ENCODE measurements at regions not wholly inside any gene's neighbourhood (a gene's known extent, or its start where the extent isn't known, plus 50 kb on each side); places are given as distances from the start of the nearest gene placed in this dataset.

- no peaks in the 10 kb centered on the region for H3K79me2 ChIP-seq (ENCODE audit: control insufficient read depth, insufficient read depth, low read length)
- no peak for TF ChIP-seq EZH2 (IDR thresholded peaks at IDR 0.05; ENCODE audit: borderline replicate concordance, insufficient read depth, low read depth, low read length, poor library complexity, severe bottlenecking)
- no peak for TF ChIP-seq CTCF (IDR thresholded peaks at IDR 0.05)
- POLR2A ChIA-PET, result no interaction called here
- no peaks in the 10 kb centered on the region for H3K4me1 ChIP-seq (ENCODE audit: control insufficient read depth in 2 of 2, insufficient read depth in 2 of 2, low read length in 2 of 2)
- peaks cover 3% of the 10 kb centered on the region for H3K9me3 Mint-ChIP-seq (ENCODE audit: insufficient read depth)
- no peaks in the 10 kb centered on the region for H3K4me1 Mint-ChIP-seq
- H4K20me1 ChIP-seq (ENCODE audit: control insufficient read depth, insufficient read depth, low read length, poor library complexity, severe bottlenecking), result no peaks in the 10 kb centered on the region
- no peak overlapping the region for H3K4me3 ChIP-seq (ENCODE audit: control extremely low read depth in 1 of 5, extremely low read depth in 1 of 5, insufficient read depth in 1 of 5, low read depth in 2 of 5, low read length in 4 of 5)
- no peak overlapping the region for H3K4me2 ChIP-seq (replicated peaks; ENCODE audit: low read depth, low read length, poor library complexity, severe bottlenecking)
- no peak for DNase-seq
- no peak overlapping the region for H3K9ac ChIP-seq (ENCODE audit: low read length)
- H3K27me3 ChIP-seq (replicated peaks in 1 of 4; ENCODE audit: control extremely low read depth in 1 of 4, control insufficient read depth in 3 of 4, insufficient read depth in 4 of 4, low read length in 3 of 4), result no peaks in the 10 kb centered on the region
- no peaks in the 10 kb centered on the region for H3K9me3 ChIP-seq (ENCODE audit: control extremely low read depth in 1 of 3, control insufficient read depth in 2 of 3, insufficient read depth in 1 of 3, low read length in 2 of 3)
- no peak overlapping the region for H3K27ac ChIP-seq (ENCODE audit: low read length in 2 of 2)
- H3K27ac Mint-ChIP-seq, result no peak overlapping the region
- intact Hi-C loops (cut with micrococcal nuclease), result no loop called here
- no peak for ATAC-seq (ENCODE audit: low read depth)
- CTCF ChIA-PET, result no interaction called here
- no peak overlapping the region for H3K4me3 Mint-ChIP-seq
- H3K27me3 Mint-ChIP-seq, result no peaks in the 10 kb centered on the region
- no peaks in the 10 kb centered on the region for H3K36me3 ChIP-seq (replicated peaks in 1 of 2; ENCODE audit: control extremely low read depth in 1 of 2, control insufficient read depth in 1 of 2, extremely low read depth in 1 of 2, insufficient read depth in 2 of 2, low read length in 1 of 2)
- no peak overlapping the region for H2AFZ ChIP-seq (ENCODE audit: insufficient read depth, low read depth, low read length, poor library complexity, severe bottlenecking)
These were observed 1102.2 kb downstream of the TRHDE start for GRCh38 chr12:73374360-73374759.

DNA sequence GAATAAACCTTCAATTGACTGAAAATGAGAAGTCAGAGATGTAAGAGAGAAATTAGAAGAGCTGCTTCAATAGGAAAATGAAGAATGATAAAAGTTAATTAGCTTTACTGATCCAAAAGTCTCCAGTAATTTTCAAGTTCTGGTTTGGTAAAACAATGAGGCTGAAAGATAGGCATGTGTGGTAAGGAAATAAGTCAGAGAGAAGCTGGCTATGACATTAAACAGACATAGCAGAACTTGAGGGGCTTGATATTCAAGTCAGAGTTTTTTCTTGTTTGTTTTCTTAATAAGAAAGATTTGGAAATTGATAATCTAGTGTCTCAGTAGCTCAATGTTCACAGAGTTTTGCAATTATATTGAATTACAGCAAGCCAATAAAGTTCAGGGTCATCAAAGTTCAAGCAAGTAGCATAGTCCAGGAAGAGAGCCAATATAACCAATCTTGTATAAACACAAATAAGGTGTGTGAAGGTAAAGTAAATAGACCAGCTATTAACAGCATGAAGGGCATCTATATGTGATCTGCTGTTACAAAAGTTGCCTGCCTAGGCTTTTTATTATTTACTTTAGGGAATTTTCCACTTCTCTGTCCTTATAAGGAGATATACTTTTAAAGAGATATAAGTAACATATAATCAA lies 1111.5 kb downstream of the TRHDE start:
- no peaks in the 10 kb centered on the region for H3K4me1 Mint-ChIP-seq
- intact Hi-C loops (cut with micrococcal nuclease), result no loop called here
- no peaks in the 10 kb centered on the region for H3K79me2 ChIP-seq (ENCODE audit: control insufficient read depth, insufficient read depth, low read length)
- ChIA-PET CTCF (no interaction called here), POLR2A (no interaction called here)
- H3K4me3 ChIP-seq (ENCODE audit: control extremely low read depth in 1 of 5, extremely low read depth in 1 of 5, insufficient read depth in 1 of 5, low read depth in 2 of 5, low read length in 4 of 5), result no peak overlapping the region
- H3K9me3 ChIP-seq (ENCODE audit: control extremely low read depth in 1 of 3, control insufficient read depth in 2 of 3, insufficient read depth in 1 of 3, low read length in 2 of 3), result no peaks in the 10 kb centered on the region
- TF ChIP-seq CTCF (IDR thresholded peaks at IDR 0.05), result no peak
- TF ChIP-seq EZH2 (IDR thresholded peaks at IDR 0.05; ENCODE audit: borderline replicate concordance, insufficient read depth, low read depth, low read length, poor library complexity, severe bottlenecking), result no peak
- no peaks in the 10 kb centered on the region for H3K27me3 Mint-ChIP-seq
- no peak overlapping the region for H3K27ac Mint-ChIP-seq
- no peak overlapping the region for H3K4me3 Mint-ChIP-seq
- H3K27ac ChIP-seq (ENCODE audit: low read length in 2 of 2), result no peak overlapping the region
- no peaks in the 10 kb centered on the region for H3K27me3 ChIP-seq (replicated peaks in 1 of 4; ENCODE audit: control extremely low read depth in 1 of 4, control insufficient read depth in 3 of 4, insufficient read depth in 4 of 4, low read length in 3 of 4)
- no peaks in the 10 kb centered on the region for H3K36me3 ChIP-seq (replicated peaks in 1 of 2; ENCODE audit: control extremely low read depth in 1 of 2, control insufficient read depth in 1 of 2, extremely low read depth in 1 of 2, insufficient read depth in 2 of 2, low read length in 1 of 2)
- H3K4me1 ChIP-seq (ENCODE audit: control insufficient read depth in 2 of 2, insufficient read depth in 2 of 2, low read length in 2 of 2), result no peaks in the 10 kb centered on the region
- DNase-seq, result no peak
- no peaks in the 10 kb centered on the region for H4K20me1 ChIP-seq (ENCODE audit: control insufficient read depth, insufficient read depth, low read length, poor library complexity, severe bottlenecking)
- no peaks in the 10 kb centered on the region for H3K9me3 Mint-ChIP-seq (ENCODE audit: insufficient read depth)
- H3K4me2 ChIP-seq (replicated peaks; ENCODE audit: low read depth, low read length, poor library complexity, severe bottlenecking), result no peak overlapping the region
- H2AFZ ChIP-seq (ENCODE audit: insufficient read depth, low read depth, low read length, poor library complexity, severe bottlenecking), result no peak overlapping the region
- H3K9ac ChIP-seq (ENCODE audit: low read length), result no peak overlapping the region
- ATAC-seq (ENCODE audit: low read depth), result no peak

Measured in B cell (primary cell).